ENCODE measurements at regions not wholly inside any gene's neighbourhood (a gene's known extent, or its start where the extent isn't known, plus 50 kb on each side); places are given as distances from the start of the nearest gene placed in this dataset.
A peak's percentile ranks its signal among the peaks of the same experiment; 100 is the strongest.

GRCh38 chr4:3861720-3862639 lies 95.8 kb downstream of the ADRA2C start:
- ChIA-PET CTCF (no interaction called here), RAD21 (ENCODE audit: unreplicated experiment) (no interaction called here), POLR2A (no interaction called here), SMC1A (ENCODE audit: uncharacterized antibody, unreplicated experiment) (no interaction called here)
- no peak for ATAC-seq
- TF ChIP-seq MYC (IDR thresholded peaks at IDR 0.05; ENCODE audit: insufficient read depth, insufficient read length, insufficient replicate concordance, low read length, severe bottlenecking) (no peak), IKZF2 (IDR thresholded peaks at IDR 0.05) (no peak), NFIC (IDR thresholded peaks at IDR 0.05; ENCODE audit: low read depth, low read length) (peak; percentile 32; the same call in 1 of the 2 replicates), ATF3 (IDR thresholded peaks at IDR 0.05; ENCODE audit: borderline replicate concordance, extremely low read depth, low read depth, low read length) (no peak), ZSCAN29 (IDR thresholded peaks at IDR 0.05) (no peak), ATF2 (IDR thresholded peaks at IDR 0.05; ENCODE audit: low read length) (no peak), BCL3 (IDR thresholded peaks at IDR 0.05; ENCODE audit: borderline replicate concordance, insufficient read depth, low read depth, low read length, poor library complexity, severe bottlenecking) (peak; percentile 97), KLF5 (IDR thresholded peaks at IDR 0.05; ENCODE audit: partially characterized antibody) (no peak), KAT2A (conservative IDR thresholded peaks at IDR 0.05; ENCODE audit: control insufficient read depth, low read depth, low read length) (no peak), MTA3 (IDR thresholded peaks at IDR 0.05; ENCODE audit: borderline replicate concordance, low read length) (no peak), PBX3 (IDR thresholded peaks at IDR 0.05; ENCODE audit: insufficient replicate concordance, low read depth, low read length) (peak; percentile 14), NR2C1 (IDR thresholded peaks at IDR 0.05) (no peak), JUND (IDR thresholded peaks at IDR 0.05; ENCODE audit: low read depth, low read length) (no peak)
- Histone ChIP-seq H3K79me2 (ENCODE audit: control insufficient read depth, insufficient read depth, low read length) (no peaks in the 10 kb centered on the region), H3K27me3 (replicated peaks in 1 of 2; ENCODE audit: control insufficient read depth in 2 of 2, insufficient read depth in 2 of 2, low read length in 1 of 2) (no peaks in the 10 kb centered on the region), H4K20me1 (ENCODE audit: control insufficient read depth, insufficient read depth) (no peaks in the 10 kb centered on the region), H3K4me3 (no peak overlapping the region), H3K9me3 (replicated peaks; ENCODE audit: control insufficient read depth, insufficient read depth, low read length) (no peaks in the 10 kb centered on the region), H2AFZ (ENCODE audit: control insufficient read depth, low read depth, low read length) (no peak overlapping the region), H3K36me3 (ENCODE audit: control insufficient read depth in 2 of 2, insufficient read depth in 2 of 2, low read length in 1 of 2) (no peaks in the 10 kb centered on the region), H3K27ac (ENCODE audit: control insufficient read depth, insufficient read depth) (no peak overlapping the region), H3K9ac (ENCODE audit: control insufficient read depth, insufficient read depth, low read length) (no peak overlapping the region), H3K4me1 (ENCODE audit: control insufficient read depth, insufficient read depth, low read length) (no peaks in the 10 kb centered on the region), H3K4me2 (ENCODE audit: control insufficient read depth, insufficient read depth) (no peak overlapping the region)
- in situ Hi-C loops (cut with MboI) = no loop called here
- intact Hi-C loops (cut with micrococcal nuclease; ENCODE audit: unreplicated experiment) = no loop called here
- WGBS (ENCODE audit: insufficient coverage, insufficient replicate concordance, low lambda C conversion rate, missing lambda C conversion rate) = 44% methylated on average over 14 of the region's 14 CpGs
- no TSS peak for BruUV-seq (replicated peaks)
- FAIRE-seq = no peak
- no peak for DNase-seq (ENCODE audit: low read depth, low spot score)

Data from GM12878 (cell line).